Loucy (cell line): ENCODE measurements at regions not wholly inside any gene's neighbourhood (a gene's known extent, or its start where the extent isn't known, plus 50 kb on each side); places are given as distances from the start of the nearest gene placed in this dataset.

Source experiments
- H2AFZ ChIP-seq: fragments of 200-600 bp; sonication (generic); 2 replicates; pipeline ENCODE4 v1.6.0; 2016; ENCODE audit warnings: antibody characterized with exemption, mild to moderate bottlenecking, low read length, moderate library complexity
- H3F3A ChIP-seq: fragments of 200-600 bp; 2 replicates; pipeline ENCODE4 v1.6.0; 2016; ENCODE audit warnings: antibody characterized with exemption, low read depth, mild to moderate bottlenecking
- H3K27me3 ChIP-seq: fragments of 200-600 bp; sonication (generic); 2 replicates; pipeline ENCODE4 v1.6.1; 2014; ENCODE audit warnings: low read length, mild to moderate bottlenecking; ENCODE audit not compliant: insufficient read depth, poor library complexity, severe bottlenecking
- H3K36me3 ChIP-seq: fragments of 200-600 bp; sonication (generic); 2 replicates; pipeline ENCODE4 v1.6.1; 2016; ENCODE audit warnings: low read length; ENCODE audit not compliant: insufficient read depth
- H3K4me1 ChIP-seq: fragments of 200-600 bp; sonication (generic); 2 replicates; pipeline ENCODE4 v1.5.1; 2014; ENCODE audit warnings: low read length, mild to moderate bottlenecking; ENCODE audit not compliant: insufficient read depth, poor library complexity, severe bottlenecking
- H3K4me2 ChIP-seq: fragments of 200-600 bp; sonication (generic); 2 replicates; pipeline ENCODE4 v1.6.0; 2014; ENCODE audit warnings: antibody characterized with exemption, low read length, low read depth, mild to moderate bottlenecking; ENCODE audit not compliant: poor library complexity, severe bottlenecking
- H3K4me3 ChIP-seq: fragments of 200-600 bp; sonication (generic); 2 replicates; pipeline ENCODE4 v1.5.1; 2014; ENCODE audit warnings: low read length, mild to moderate bottlenecking, mixed read lengths; ENCODE audit not compliant: poor library complexity, severe bottlenecking
- H3K79me2 ChIP-seq: fragments of 200-600 bp; sonication (generic); 2 replicates; pipeline ENCODE4 v1.6.1; 2014; ENCODE audit warnings: low read length; ENCODE audit not compliant: insufficient read depth
- H3K9ac ChIP-seq: fragments of 200-600 bp; sonication (generic); 2 replicates; pipeline ENCODE4 v1.6.0; 2014; ENCODE audit warnings: mild to moderate bottlenecking, low read depth, low read length, moderate library complexity; ENCODE audit not compliant: poor library complexity, severe bottlenecking
- H3K9me2 ChIP-seq: fragments of 200-600 bp; sonication (generic); replicated peaks from 2 replicates; pipeline ENCODE4 v1.6.1; 2016; ENCODE audit warnings: low read depth, low read length, mixed read lengths
- H3K9me3 ChIP-seq: fragments of 200-600 bp; sonication (generic); 2 replicates; pipeline ENCODE4 v1.6.1; 2014; ENCODE audit warnings: mild to moderate bottlenecking, antibody characterized with exemption, low read length, low read depth; ENCODE audit not compliant: insufficient read depth
- H4K20me1 ChIP-seq: fragments of 200-600 bp; sonication (generic); 2 replicates; pipeline ENCODE4 v1.6.0; 2014; ENCODE audit warnings: antibody characterized with exemption, low read length, mild to moderate bottlenecking; ENCODE audit not compliant: insufficient read depth, poor library complexity, severe bottlenecking
- CTCF ChIP-seq: fragments of 200-600 bp; sonication (generic); conservative IDR thresholded peaks from 2 replicates; pipeline ENCODE4 v1.5.1; 2014; ENCODE audit warnings: mild to moderate bottlenecking, antibody characterized with exemption, low read length
- EZH2phosphoT487 ChIP-seq: fragments of 200-600 bp; IDR thresholded peaks from 2 replicates; pipeline ENCODE4 v1.6.1; 2018; ENCODE audit warnings: antibody characterized with exemption, mild to moderate bottlenecking, moderate library complexity, borderline replicate concordance

- no peaks in the 10 kb centered on the region for H3K79me2 ChIP-seq
- no peak overlapping the region for H3K4me2 ChIP-seq
- TF ChIP-seq EZH2phosphoT487 (no peak), CTCF (no peak)
- H3K9me3 ChIP-seq = no peaks in the 10 kb centered on the region
- no peak overlapping the region for H2AFZ ChIP-seq
- H3K4me1 ChIP-seq = no peaks in the 10 kb centered on the region
- no peaks in the 10 kb centered on the region for H3K9me2 ChIP-seq
- no peaks in the 10 kb centered on the region for H4K20me1 ChIP-seq
- no peaks in the 10 kb centered on the region for H3F3A ChIP-seq
- no peak overlapping the region for H3K9ac ChIP-seq
- no peaks in the 10 kb centered on the region for H3K36me3 ChIP-seq
- no peak overlapping the region for H3K4me3 ChIP-seq
- H3K27me3 ChIP-seq = no peaks in the 10 kb centered on the region
Measured at GRCh38 chr12:84165998-84166571, 746.5 kb downstream of the SLC6A15 start.

- Histone ChIP-seq H3K27me3 (no peaks in the 10 kb centered on the region), H2AFZ (no peak overlapping the region), H3K9me3 (no peaks in the 10 kb centered on the region), H3F3A (no peaks in the 10 kb centered on the region), H3K79me2 (no peaks in the 10 kb centered on the region), H4K20me1 (no peaks in the 10 kb centered on the region), H3K9me2 (no peaks in the 10 kb centered on the region), H3K4me2 (no peak overlapping the region), H3K4me1 (no peaks in the 10 kb centered on the region), H3K36me3 (no peaks in the 10 kb centered on the region), H3K4me3 (no peak overlapping the region), H3K9ac (no peak overlapping the region)
- TF ChIP-seq CTCF (no peak), EZH2phosphoT487 (no peak)
Measured at GRCh38 chr12:84161296-84161695, 751.3 kb downstream of the SLC6A15 start.

GRCh38 chr12:84159260-84159659, 753.3 kb downstream of the SLC6A15 start:
- H3F3A ChIP-seq = no peaks in the 10 kb centered on the region

More at GRCh38 chr12:84159260-84159659, 753.3 kb downstream of the SLC6A15 start:
- no peaks in the 10 kb centered on the region for H3K36me3 ChIP-seq
- H3K4me3 ChIP-seq = no peak overlapping the region
- no peak overlapping the region for H3K4me2 ChIP-seq
- TF ChIP-seq CTCF = no peak
- no peak for TF ChIP-seq EZH2phosphoT487
- no peaks in the 10 kb centered on the region for H3K9me2 ChIP-seq
- H3K9ac ChIP-seq = no peak overlapping the region
- H3K4me1 ChIP-seq = no peaks in the 10 kb centered on the region
- H4K20me1 ChIP-seq = no peaks in the 10 kb centered on the region
- no peaks in the 10 kb centered on the region for H3K79me2 ChIP-seq
- H3K27me3 ChIP-seq = no peaks in the 10 kb centered on the region
- no peaks in the 10 kb centered on the region for H3K9me3 ChIP-seq
- H2AFZ ChIP-seq = no peak overlapping the region
